Stimulated activated naive B cell treated with anti-CD40 and anti-IgM and Interleukin-4, amounts not matched to agents 10 μg/mL and 1 μg/mL and 100 μg/mL, for 72 hours (primary cell): ENCODE measurements at regions not wholly inside any gene's neighbourhood (a gene's known extent, or its start where the extent isn't known, plus 50 kb on each side); places are given as distances from the start of the nearest gene placed in this dataset.

Experiments used
- ATAC-seq, 2 donors: fragments of 150-1000 bp; cut with Tn5 transposase; replicated peaks; 2 replicates each; pipeline ENCODE4 v1.10.0; 2021; ENCODE audit warnings: moderate library complexity in 1 of 2
- DNase-seq: peaks from one replicate; pipeline ENCODE4 v3.0.0; 2021
- H3K27ac Mint-ChIP-seq: one replicate; pipeline ENCODE4 v1.8.0; 2022; ENCODE audit warnings: mild to moderate bottlenecking, mixed read lengths
- H3K27me3 Mint-ChIP-seq, 2 donors: one replicate each; pipeline ENCODE4 v1.8.0; 2022; ENCODE audit warnings: mixed read lengths in 2 of 2
- H3K36me3 Mint-ChIP-seq, 2 donors: one replicate each; pipeline ENCODE4 v1.8.0; 2022; ENCODE audit warnings: mixed read lengths in 2 of 2, mild to moderate bottlenecking in 1 of 2
- H3K4me1 Mint-ChIP-seq, 2 donors: one replicate each; pipeline ENCODE4 v1.8.0; 2022; ENCODE audit warnings: mixed read lengths in 2 of 2, mild to moderate bottlenecking in 1 of 2
- H3K4me3 Mint-ChIP-seq, 2 donors: one replicate each; pipeline ENCODE4 v1.8.0; 2022; ENCODE audit warnings: mild to moderate bottlenecking in 2 of 2, mixed read lengths in 2 of 2, moderate library complexity in 1 of 2
- H3K9me3 Mint-ChIP-seq, 2 donors: one replicate each; pipeline ENCODE4 v1.8.0; 2022; ENCODE audit warnings: mixed read lengths in 2 of 2, mild to moderate bottlenecking in 1 of 2

DNA sequence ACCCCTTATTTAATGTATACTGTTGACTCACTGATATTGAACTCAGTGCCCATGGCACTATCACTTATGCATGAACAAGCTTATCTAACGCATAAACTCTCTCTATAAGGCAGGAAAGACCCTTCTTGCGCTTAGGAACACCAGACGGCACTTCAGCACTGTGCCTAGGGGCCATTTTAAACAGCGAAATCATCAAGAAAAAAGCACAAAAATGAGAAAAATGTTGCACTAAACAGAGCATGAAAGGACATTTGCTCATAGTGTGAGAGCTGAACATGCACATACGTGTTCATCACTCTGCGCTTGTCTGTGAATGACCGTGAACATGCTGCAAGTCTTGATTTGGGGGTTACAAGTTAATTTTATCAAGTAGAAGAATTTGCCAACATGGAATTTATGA lies 109.6 kb downstream of the WDR11 start:
- H3K27me3 Mint-ChIP-seq = peaks cover 0 to 10% of the 10 kb centered on the region in 2 donors
- ATAC-seq = no peak
- H3K27ac Mint-ChIP-seq = no peak overlapping the region
- no peak overlapping the region for H3K4me3 Mint-ChIP-seq
- H3K4me1 Mint-ChIP-seq = no peaks in the 10 kb centered on the region
- H3K9me3 Mint-ChIP-seq = peaks cover 0 to 2% of the 10 kb centered on the region in 2 donors
- no peak for DNase-seq
- H3K36me3 Mint-ChIP-seq = no peaks in the 10 kb centered on the region

DNA sequence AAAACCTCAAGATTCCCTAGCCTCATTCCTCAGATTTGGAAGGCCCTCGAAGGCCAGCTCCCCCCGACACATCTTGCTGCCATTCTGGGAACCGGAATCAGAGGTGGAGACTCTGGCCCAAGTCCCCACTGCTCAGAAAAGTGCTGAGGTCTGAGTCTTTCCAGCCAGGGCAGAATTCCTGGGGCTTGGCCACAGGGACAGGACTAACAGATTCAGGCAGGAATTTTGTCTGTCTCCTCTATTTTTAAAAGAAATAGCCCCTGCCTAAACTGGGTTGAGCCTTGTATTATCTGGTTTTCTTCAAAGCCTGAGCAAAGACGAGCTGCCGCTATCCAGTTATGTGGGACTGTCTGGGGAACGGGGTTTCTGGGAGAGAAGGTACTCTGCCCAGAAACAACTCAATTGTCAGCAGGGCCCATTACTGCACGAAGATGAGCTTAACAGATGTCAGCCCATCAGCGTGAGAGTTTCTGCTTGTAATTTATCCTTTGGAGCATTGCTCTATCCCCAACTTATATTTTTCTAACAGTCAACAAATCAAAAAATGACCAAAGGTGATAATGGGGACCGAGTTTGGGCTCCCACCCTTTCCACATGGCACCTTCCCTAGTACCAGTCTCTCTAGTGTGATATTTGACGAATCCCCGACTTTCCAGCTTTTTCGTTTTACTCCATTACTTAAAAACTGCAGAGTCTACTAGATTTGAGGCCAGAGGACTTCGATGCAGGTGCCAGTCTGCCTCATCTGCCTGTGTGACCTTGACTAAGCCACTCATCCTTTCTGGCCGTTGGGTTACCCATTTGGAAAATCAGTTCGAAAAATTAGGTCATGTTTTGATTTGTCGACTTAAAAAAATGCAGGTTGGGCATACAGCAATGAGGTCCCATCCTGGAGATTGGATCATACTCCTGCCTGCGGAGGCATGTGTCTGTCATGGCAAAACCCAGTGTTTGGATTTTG lies 110.9 kb downstream of the WDR11 start:
- DNase-seq (no peak), ATAC-seq (no peak)
- H3K4me3 Mint-ChIP-seq = no peak overlapping the region
- peaks cover 0 to 2% of the 10 kb centered on the region in 2 donors for H3K9me3 Mint-ChIP-seq
- H3K27me3 Mint-ChIP-seq = peaks cover 0 to 9% of the 10 kb centered on the region in 2 donors
- no peak overlapping the region for H3K27ac Mint-ChIP-seq
- H3K4me1 Mint-ChIP-seq = no peaks in the 10 kb centered on the region
- no peaks in the 10 kb centered on the region for H3K36me3 Mint-ChIP-seq

DNA sequence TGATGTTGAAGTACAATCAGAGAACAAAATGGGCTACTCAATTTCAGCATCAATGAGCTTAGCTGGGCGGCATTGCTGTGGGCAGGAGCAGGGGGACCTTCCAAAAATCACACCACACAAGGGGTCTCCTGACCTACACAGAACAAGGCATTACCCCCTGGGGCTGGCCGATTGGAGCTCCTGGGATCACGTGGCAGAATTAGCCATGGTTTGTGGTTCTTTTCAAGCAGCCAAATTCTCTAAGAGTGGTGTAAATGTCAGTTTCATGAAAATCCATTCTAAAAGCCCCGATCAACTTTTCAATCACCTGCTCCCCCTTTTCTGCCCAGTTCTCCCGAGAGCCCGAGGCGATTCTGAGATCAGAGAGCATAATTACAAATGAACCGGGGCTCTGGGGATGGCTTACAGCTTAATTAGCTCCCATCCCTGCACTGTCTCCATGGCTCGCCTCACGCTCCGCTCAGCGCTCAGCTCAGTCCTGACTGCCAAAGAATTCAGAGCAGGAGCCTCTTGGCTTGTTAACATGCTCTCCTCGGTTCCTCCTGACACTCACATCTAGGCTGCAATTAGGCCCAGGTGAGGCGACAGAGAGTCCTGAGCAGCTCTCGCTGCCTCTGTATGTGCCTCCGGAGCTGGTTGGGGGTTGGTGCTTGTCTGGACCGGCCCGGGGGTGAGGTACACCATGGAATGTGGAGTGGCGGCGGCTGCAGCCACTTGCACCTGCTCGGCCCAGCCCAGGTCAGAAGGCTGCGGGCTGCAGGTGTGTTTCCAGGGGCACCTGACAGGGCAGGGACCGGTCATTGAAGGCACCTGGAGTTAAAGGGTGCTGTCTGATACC lies 111.8 kb downstream of the WDR11 start:
- no peak for ATAC-seq
- no peaks in the 10 kb centered on the region for H3K36me3 Mint-ChIP-seq
- H3K4me1 Mint-ChIP-seq = no peaks in the 10 kb centered on the region
- H3K4me3 Mint-ChIP-seq = no peak overlapping the region
- no peak overlapping the region for H3K27ac Mint-ChIP-seq
- H3K9me3 Mint-ChIP-seq = peaks cover 0 to 2% of the 10 kb centered on the region in 2 donors
- DNase-seq = no peak
- peaks cover 0 to 4% of the 10 kb centered on the region in 2 donors for H3K27me3 Mint-ChIP-seq

DNA sequence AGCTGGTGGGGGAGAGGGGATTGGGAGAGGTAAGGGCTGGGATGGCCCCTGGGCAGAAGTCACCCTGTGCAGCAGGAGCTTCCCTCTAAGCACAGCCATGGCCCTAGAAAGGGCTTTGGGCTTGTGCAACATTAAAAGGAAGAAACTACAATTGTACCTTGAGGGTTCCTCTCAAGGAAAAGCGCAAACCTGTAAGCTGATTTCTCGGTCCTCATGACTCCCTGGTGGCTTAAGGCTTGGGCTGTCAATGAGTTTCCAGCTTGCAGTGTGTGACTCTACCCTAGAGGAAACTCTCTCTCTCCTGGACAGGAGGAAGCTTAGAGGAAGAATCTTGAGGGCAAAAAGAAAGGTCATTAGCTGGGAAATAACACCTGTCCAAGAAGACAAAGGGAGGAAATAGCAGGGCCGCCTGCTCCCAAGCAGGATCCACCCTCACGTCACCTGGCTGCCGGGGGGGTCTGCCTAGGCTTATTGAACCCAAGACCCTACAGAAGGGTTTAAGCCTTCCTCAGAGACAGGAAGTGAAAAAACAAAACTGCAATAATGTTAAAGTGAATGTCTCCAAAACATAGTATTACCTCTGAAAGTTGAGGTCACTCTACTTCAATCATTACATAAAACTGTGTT lies 112.5 kb downstream of the WDR11 start:
- H3K27ac Mint-ChIP-seq = no peak overlapping the region
- no peak overlapping the region for H3K4me3 Mint-ChIP-seq
- ATAC-seq (no peak), DNase-seq (no peak)
- H3K36me3 Mint-ChIP-seq = no peaks in the 10 kb centered on the region
- peaks cover 0 to 2% of the 10 kb centered on the region in 2 donors for H3K9me3 Mint-ChIP-seq
- H3K4me1 Mint-ChIP-seq = no peaks in the 10 kb centered on the region
- peaks cover 0 to 4% of the 10 kb centered on the region in 2 donors for H3K27me3 Mint-ChIP-seq

DNA sequence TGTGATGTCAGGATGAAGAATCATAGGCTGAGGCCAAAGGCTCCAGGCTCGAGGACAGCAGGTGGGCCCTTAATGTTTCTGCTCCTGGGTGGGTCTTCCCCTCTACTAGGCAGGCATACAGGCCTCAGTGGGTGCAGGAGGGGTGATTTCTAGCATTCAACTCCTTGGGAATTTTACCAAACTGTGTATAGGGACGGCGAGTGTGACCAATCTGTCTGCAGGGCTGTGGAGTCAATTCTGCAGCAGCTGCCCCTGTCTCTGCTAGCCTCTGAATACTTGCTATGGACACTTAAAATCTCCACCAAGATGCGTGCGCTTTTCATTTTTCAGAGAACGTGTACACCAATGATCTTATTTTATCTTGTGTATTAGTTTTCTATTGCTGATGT lies 115.5 kb downstream of the WDR11 start:
- no peak for ATAC-seq
- H3K4me1 Mint-ChIP-seq = no peaks in the 10 kb centered on the region
- peaks cover 0 to 11% of the 10 kb centered on the region in 2 donors for H3K27me3 Mint-ChIP-seq
- no peak for DNase-seq
- no peak overlapping the region for H3K27ac Mint-ChIP-seq
- H3K9me3 Mint-ChIP-seq = peaks cover 4 to 5% of the 10 kb centered on the region in 2 donors
- H3K4me3 Mint-ChIP-seq = no peak overlapping the region
- no peaks in the 10 kb centered on the region for H3K36me3 Mint-ChIP-seq

DNA sequence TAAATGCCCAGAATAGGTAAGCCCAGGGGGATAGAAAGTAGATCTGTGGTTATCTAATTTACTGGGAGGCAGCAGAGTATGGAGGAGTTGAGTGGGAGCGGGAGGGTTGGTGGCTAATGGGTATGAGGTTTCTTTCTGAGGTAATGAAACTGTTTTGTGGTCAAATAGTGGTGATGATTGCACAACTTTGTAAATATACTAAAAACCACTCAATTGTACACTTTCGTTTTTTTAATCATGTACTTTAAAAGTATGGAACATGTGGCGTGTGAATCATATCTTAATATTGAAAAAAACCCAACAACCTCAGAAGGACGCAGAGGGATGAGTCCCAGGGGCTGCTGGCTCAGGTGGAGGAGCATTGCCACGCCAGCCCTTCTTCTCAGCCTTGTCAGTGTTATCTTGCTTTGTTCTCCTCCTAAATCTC lies 118.1 kb downstream of the WDR11 start:
- no peaks in the 10 kb centered on the region for H3K36me3 Mint-ChIP-seq
- H3K9me3 Mint-ChIP-seq = peaks cover 7 to 9% of the 10 kb centered on the region in 2 donors
- H3K4me1 Mint-ChIP-seq = no peaks in the 10 kb centered on the region
- H3K27me3 Mint-ChIP-seq = peaks cover 4 to 11% of the 10 kb centered on the region in 2 donors
- no peak overlapping the region for H3K4me3 Mint-ChIP-seq
- DNase-seq (no peak), ATAC-seq (peak; percentile 27 to 66)
- no peak overlapping the region for H3K27ac Mint-ChIP-seq

DNA sequence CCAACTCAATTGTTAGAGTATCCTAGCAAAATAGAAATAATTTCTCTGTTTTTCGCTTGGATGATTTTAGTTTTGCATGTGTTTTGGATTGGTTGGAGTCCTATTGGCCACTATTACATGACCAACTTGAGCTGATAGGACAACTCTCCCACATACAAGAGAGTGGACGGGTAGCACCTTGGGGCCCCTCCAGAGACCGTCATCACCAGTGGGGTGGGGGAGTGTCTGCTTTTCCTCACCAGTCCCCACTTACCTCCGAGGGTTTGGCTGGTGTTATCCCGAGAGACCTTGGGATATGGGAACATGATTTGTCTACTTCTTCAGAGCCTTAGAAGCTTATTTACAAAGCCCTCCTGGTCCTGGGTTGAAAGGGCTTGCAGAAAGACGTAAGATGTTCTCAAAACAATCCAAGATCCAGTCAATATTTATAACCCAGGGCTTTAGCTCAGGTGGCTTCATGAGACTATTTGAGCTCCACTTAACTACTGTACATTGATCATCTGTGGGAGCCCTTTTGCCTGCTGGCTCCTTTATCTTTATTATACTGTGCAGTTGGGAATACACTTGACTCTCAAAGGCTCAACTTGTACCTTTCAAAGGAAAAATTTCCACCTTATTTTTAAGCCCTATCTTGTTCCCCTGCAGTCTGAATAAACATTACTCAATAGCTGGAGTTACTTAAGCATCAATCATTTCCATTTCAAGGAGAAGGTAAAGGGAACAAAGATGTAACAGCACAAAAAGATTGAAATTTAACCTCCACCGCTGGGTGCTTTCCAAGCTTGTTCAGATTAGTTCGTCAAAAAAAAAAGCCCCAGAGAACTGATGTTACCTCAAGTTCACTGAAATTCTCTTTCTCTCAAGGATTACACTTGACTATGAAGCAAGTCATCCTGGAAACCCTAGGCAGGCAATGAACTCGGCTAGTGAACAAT lies 119.7 kb downstream of the WDR11 start:
- no peaks in the 10 kb centered on the region for H3K36me3 Mint-ChIP-seq
- no peaks in the 10 kb centered on the region for H3K4me1 Mint-ChIP-seq
- H3K9me3 Mint-ChIP-seq = peaks cover 12 to 17% of the 10 kb centered on the region in 2 donors
- H3K4me3 Mint-ChIP-seq = no peak overlapping the region
- H3K27ac Mint-ChIP-seq = no peak overlapping the region
- ATAC-seq (no peak), DNase-seq (no peak)
- H3K27me3 Mint-ChIP-seq = peaks cover 15 to 18% of the 10 kb centered on the region in 2 donors

DNA sequence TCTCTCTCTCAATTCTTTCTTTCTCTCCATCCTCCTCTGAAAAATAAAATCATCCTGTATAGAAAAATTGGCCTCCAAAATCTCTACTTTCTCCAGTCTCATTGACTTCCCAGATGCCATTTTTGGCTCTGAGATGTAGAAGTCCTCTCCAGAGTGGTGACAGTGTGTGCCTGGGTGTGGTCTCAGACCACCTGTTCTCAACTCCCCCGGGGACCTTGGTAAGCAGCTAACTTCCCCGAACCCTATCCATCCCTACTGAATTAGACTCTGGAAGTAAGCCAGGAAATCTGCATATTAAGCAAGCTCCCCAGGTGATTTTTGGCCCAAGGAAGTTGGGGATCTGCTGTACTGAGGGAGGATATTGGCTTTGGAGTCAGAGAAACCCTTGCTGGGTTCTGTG lies 120.5 kb downstream of the WDR11 start:
- Mint-ChIP-seq H3K4me1 (no peaks in the 10 kb centered on the region), H3K4me3 (no peak overlapping the region), H3K27me3 (peaks cover 18% of the 10 kb centered on the region in 2 donors), H3K36me3 (no peaks in the 10 kb centered on the region), H3K27ac (no peak overlapping the region), H3K9me3 (peaks cover 14 to 17% of the 10 kb centered on the region in 2 donors)
- DNase-seq (no peak), ATAC-seq (no peak)

DNA sequence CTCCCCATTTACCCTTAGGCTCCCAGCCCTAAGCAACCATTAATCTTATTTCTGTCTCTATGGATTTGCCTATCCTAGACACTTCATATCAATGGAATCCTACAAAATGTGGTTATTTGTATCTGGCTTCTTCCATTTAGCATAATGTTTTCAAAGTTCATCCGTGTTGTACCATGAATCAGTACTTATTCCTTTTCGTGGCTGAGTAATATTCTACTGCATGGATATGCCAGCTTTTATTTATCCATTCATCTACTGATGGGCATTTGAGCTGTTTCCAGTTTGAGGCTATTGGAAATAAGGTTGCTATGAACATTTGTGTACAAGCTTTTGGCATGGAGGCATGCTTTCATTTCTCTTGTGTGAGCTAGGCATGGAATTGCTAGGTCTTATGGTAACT lies 121.1 kb downstream of the WDR11 start:
- no peak for ATAC-seq
- Mint-ChIP-seq H3K4me3 (no peak overlapping the region), H3K27ac (no peak overlapping the region), H3K9me3 (peaks cover 14 to 17% of the 10 kb centered on the region in 2 donors), H3K36me3 (no peaks in the 10 kb centered on the region), H3K27me3 (peaks cover 18% of the 10 kb centered on the region in 2 donors), H3K4me1 (no peaks in the 10 kb centered on the region)
- no peak for DNase-seq

DNA sequence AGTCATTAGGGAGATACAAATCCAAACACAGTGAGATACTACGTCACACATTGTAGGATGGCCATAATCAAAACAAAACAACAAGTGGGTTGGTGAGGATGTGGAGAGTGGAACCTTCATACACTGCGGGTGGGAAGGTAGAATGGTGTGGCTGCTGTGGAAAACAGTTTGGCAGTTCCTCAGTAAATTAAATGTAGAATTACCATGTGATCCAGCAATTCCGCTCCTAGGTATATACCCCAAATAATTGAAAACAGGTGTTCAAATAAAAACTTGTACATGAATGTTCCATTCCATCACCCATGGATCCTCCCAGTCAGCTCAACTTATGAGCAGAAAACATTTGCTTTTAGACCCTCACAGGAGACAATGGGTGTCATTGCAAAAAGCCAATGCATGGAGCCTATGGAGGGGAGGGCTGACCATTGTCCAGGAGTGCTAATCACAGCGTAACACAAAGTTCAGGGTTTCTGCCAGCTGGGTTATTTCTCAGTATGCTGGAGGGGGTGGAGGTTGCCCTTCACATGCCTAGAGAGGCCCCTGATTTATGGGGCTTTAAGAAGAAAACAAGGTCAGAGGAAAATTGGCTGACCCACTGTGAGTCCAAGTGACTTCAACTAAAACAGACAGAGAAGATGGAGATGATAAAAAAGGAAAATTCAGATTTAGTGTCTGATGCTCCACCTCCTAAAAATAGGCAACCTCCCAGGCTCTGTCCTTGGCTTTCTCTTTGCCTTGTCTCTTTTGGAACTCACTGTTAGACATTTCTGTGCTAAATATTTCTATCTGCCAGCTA lies 124.1 kb downstream of the WDR11 start:
- ATAC-seq = no peak
- peaks cover 23 to 44% of the 10 kb centered on the region in 2 donors for H3K27me3 Mint-ChIP-seq
- DNase-seq = no peak
- H3K36me3 Mint-ChIP-seq = no peaks in the 10 kb centered on the region
- peaks cover 9 to 18% of the 10 kb centered on the region in 2 donors for H3K9me3 Mint-ChIP-seq
- H3K4me3 Mint-ChIP-seq = no peak overlapping the region
- no peaks in the 10 kb centered on the region for H3K4me1 Mint-ChIP-seq
- no peak overlapping the region for H3K27ac Mint-ChIP-seq

DNA sequence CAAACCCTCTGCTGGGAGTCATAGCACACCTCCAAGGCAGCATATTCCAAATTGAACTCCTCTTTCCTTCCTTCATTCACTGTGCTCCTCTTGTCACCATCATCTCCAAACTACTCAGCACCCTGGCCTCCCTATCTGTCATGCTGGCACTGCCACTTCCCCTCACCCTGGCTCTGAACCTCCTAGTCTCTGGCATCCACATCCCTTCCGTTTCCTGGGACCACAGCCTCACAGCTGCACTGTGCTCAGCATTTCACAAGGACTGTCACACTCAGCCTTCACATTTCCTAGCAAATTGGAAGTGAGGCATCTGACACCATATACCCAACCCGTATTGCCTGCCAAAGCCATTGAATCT lies 124.7 kb downstream of the WDR11 start:
- no peak for ATAC-seq
- H3K9me3 Mint-ChIP-seq = peaks cover 9 to 18% of the 10 kb centered on the region in 2 donors
- H3K27me3 Mint-ChIP-seq = peaks cover 27 to 50% of the 10 kb centered on the region in 2 donors
- no peaks in the 10 kb centered on the region for H3K4me1 Mint-ChIP-seq
- DNase-seq = no peak
- H3K27ac Mint-ChIP-seq = no peak overlapping the region
- H3K4me3 Mint-ChIP-seq = no peak overlapping the region
- no peaks in the 10 kb centered on the region for H3K36me3 Mint-ChIP-seq

DNA sequence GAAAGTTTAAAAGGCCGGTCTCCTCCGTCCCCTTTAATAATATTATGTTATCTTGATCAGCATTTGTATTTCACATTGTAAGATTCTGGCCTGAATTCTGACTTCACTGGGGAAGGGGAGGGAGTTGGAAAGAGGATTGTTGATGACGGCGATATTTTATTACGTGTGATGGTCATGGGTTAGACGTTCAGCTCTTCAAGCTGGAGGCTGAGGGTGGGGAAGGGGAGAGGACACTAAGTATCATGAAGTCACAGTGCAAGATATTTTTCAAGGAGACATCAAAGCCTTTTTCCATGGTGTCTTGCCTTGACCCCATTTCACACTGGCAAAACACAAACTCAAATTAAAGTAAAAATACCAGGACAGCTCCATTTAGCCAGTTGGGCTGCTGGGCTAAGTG lies 126.7 kb downstream of the WDR11 start:
- no peaks in the 10 kb centered on the region for H3K4me1 Mint-ChIP-seq
- H3K27me3 Mint-ChIP-seq = peaks cover 39 to 65% of the 10 kb centered on the region in 2 donors
- H3K4me3 Mint-ChIP-seq = no peak overlapping the region
- H3K9me3 Mint-ChIP-seq = peaks cover 9 to 18% of the 10 kb centered on the region in 2 donors
- H3K27ac Mint-ChIP-seq = no peak overlapping the region
- DNase-seq (no peak), ATAC-seq (no peak)
- no peaks in the 10 kb centered on the region for H3K36me3 Mint-ChIP-seq
